ENCODE measurements at regions not wholly inside any gene's neighbourhood (a gene's known extent, or its start where the extent isn't known, plus 50 kb on each side); places are given as distances from the start of the nearest gene placed in this dataset.

DNA sequence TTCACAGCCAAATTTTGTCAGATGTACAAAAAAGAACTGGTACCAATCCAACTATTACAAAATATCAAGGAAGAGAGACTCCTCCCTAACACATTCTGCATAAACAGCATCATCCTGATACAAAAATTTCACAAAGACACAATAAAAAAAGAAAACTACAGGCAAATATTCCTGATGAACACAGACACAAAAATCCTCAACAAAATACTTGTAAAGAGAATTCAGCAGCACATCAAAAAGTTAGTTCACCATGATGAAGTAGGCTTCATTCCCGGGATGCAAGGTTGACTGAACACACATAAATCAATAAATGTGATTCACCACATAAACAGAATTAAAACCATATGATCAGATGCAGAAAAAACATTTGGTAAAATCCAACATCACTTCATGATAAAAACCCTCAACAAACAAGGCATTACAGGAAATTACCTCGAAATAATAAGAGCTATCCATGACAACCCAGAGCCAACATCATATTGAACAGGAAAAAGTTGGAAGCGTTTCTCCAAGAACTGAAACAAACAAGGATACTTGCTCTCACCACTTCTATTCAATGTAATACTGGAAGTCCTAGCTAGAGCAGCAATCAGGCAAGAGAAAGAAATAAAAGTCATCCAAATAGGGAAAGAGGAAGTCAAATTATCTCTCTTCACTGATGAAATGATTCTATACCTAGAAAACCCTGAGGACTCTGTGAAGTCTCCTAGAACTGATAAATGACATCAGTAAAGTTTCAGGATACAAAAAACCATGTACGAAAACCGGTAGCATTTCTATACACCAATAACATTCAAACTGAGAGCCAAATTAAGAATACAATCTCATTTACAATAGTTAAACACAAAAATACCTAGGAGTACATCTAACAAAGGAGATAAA is 223.1 kb downstream of the REEP3 start:
- DNase-seq (ENCODE audit: low read depth), result no peak

DNA sequence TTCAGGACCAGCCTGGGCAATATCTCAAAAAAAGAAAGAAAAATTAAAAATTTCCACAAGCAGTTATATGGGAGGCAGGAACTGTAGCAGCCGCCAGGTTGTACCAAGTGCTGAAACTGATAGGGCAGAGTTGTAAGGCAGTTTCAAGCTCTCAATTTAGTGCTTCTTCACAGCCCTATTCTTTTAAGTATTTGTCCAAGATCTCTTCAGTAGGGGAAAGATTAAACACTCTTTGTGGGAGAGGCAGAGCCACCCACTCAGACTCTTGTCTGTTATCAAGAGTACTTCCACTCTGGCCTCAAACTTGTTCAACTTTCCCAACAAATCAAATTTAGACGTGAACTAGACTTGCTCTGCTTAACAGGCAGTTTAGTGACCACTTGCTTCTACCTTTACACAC is 228.7 kb downstream of the REEP3 start:
- DNase-seq (ENCODE audit: low read depth), result no peak

DNA sequence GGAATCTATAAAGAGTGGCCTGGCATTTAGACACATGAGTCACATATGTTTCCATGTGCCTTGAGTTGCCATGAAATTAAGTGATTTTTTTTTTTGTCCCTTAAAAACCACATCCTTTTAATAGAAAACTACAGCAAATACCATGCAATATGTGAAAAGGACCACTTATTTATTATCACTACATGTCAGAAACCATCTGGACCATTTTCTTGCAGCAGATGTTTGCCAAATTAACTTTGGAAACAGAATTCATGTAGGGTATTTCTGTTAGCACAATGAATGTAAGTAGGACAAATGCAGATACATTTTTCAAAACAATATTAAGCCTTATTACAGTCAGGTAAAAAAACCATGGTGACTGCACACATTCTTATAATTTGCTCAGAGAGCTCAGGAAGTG is 230.6 kb downstream of the REEP3 start:
- no peak for DNase-seq (ENCODE audit: low read depth)

DNA sequence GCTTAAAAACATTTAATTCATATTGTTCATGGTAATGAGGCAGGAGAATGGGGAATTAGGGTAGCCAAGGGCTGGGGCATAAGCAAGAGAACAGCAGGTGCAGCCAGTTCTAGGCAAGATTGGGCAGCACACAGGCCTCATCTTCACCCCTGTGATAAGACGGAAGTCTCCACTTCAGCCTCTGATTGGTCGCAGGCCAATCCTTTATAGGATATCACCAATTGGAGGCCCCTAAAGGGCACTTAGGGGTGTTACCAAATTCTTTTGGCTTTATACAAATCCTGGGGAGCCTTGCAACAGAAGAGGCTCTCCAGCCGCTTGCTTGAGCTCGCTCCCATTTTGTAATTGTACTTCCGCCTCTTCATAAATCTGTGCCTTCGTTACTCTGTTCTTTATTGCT is 231.1 kb downstream of the REEP3 start:
- DNase-seq (ENCODE audit: low read depth), result no peak

- no peak for DNase-seq (ENCODE audit: low read depth)
These were observed 232.6 kb downstream of the REEP3 start for GRCh38 chr10:63753808-63754207.

DNA sequence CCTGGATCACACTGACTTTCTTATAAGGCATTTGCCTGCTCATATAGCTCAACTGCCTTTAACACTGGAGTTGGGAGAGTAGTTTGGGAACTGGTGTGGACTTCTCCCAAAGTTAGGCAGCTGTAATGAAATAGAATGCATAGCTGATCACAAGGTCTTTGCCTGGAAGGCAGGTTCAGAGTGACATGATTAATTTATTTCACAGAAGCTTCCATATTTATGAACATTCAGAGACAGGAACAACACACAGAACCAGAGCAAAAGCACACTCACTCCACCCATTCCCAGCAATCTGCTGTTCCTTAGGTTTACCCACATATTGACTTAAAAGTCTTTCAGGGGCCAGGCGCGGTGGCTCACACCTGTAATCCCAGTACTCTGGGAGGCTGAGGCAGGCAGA is 234.2 kb downstream of the REEP3 start:
- DNase-seq (ENCODE audit: low read depth), result no peak

DNA sequence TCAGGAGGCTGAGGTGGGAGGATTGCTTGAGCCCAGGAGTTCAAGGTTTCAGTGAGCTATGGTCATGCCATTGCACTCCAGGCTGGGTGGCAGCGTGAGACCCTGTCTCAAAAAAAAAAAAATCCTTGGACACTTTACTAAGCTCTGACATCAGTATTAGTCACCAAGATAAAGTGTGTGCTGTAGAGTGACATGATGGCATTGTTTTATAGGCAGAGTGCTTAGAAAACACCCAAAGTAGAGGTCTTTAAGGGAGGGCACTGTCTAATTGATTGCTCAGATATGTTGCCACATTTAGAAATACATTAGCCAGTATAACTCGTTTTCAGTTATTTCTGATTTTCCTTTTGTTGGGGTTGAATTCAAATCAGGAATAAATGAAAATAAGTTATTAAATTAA is 235.9 kb downstream of the REEP3 start:
- DNase-seq (ENCODE audit: low read depth), result no peak

- DNase-seq (ENCODE audit: low read depth), result no peak
These were observed 236.9 kb downstream of the REEP3 start for GRCh38 chr10:63758080-63758479.

GRCh38 chr10:63759335-63759734 is 238.1 kb downstream of the REEP3 start:
- no peak for DNase-seq (ENCODE audit: low read depth)

GRCh38 chr10:63760034-63760707 is 239.0 kb downstream of the REEP3 start:
- DNase-seq (ENCODE audit: low read depth), result no peak

- DNase-seq (ENCODE audit: low read depth), result no peak
These were observed 239.5 kb downstream of the REEP3 start for GRCh38 chr10:63760708-63761047.

DNA sequence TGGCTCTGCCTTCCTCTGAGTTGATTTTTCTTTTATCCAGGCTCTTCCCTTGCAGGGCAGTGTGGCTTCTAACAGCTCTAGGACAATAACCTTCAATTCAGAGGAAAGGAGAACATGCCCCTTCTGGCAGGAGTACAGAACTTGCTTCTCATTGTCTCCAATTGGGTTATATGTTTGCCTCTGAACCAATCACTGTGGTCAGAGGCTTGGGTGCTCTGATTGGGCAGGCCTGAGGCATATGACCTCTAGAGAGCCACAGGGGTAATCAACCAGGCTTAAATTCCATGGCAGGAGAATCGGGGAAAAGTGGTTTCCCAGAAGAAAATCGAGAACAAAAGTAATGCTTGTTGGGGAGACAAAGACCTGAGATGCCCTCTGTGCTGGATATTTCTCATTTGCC is 240.0 kb downstream of the REEP3 start:
- no peak for DNase-seq (ENCODE audit: low read depth)

GRCh38 chr10:63763744-63764143 is 242.5 kb downstream of the REEP3 start:
- DNase-seq (ENCODE audit: low read depth), result no peak

DNA sequence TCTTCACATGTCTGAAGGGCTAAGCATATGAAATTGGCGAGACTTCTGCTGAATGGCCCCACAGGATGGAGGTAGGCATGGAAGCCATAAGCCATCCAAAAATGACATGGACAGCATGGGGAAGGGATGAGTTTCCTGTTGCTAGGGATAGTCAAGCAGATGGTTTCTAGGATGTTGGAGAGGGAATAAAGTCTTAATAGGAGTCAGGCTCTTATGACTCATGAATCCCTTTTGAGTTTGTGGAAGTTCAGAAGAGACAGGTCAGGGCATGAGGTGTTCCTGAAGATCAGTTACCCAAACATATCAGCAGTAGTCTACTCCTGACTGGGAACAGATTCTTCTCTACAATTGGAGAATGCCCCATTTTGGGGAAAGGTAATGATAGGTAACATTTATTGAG is 243.9 kb downstream of the REEP3 start:
- DNase-seq (ENCODE audit: low read depth), result no peak

GRCh38 chr10:63766745-63767137 is 245.5 kb downstream of the REEP3 start:
- no peak for DNase-seq (ENCODE audit: low read depth)

GRCh38 chr10:63767138-63767801 is 246.1 kb downstream of the REEP3 start:
- DNase-seq (ENCODE audit: low read depth), result no peak

DNA sequence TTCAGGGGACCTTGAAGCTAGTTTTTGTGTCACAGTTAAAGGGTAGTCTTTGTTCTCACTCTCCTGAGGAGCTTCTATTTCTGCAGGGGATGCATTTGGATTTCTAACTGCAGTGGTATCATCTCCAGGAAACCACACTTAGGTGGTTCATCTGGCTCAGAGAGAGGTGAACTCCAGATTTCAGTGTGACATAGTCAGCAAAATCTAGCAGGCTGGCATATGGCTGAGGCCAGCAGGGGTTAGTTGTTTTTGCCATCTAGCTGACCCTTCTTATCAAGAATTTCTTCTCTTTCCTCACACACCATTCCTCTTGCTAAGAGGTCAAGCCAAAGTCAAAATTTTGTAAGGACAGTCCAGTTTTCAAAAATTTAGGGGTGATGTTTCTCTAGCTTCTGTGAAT is 248.2 kb downstream of the REEP3 start:
- no peak for DNase-seq (ENCODE audit: low read depth)

DNA sequence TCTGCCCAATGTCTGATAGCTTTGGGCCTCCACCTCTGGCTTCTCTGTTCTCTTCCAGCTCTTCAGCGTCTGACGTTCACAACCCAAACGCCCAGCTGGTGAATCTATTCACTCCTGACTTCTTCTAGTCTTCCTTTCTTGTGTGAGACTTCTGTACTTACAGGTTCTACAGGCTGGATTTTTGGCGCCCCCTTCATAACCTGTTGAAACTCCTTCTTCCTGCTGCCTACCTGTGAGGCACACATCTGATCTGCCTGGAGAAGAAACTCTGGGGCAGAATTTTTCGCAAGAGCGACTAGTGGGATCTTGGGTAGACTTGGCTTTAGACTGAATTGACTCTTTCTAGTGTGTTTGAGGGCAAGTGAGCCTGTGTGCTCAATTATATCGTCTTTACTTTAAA is 249.3 kb downstream of the REEP3 start:
- no peak for DNase-seq (ENCODE audit: low read depth)

DNA sequence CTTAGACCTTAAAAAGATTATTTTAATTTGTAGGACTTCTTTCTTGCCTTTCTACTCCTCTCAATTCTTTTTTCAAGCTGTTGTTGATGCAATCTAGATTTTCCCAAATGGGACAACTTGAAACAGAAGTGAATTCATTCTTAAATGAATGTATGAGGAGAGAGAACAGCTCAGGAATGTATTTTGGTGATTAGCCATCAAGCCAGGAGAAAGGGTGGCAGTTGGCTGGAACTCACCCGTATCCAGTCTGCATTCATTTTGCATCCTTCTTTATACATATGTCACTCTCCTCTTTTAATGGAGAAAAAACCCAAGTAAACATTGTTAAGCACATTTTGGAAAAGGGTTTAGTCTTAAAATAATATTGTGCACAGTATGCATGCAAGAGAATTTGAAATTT is 251.3 kb downstream of the REEP3 start:
- DNase-seq (ENCODE audit: low read depth), result no peak

DNA sequence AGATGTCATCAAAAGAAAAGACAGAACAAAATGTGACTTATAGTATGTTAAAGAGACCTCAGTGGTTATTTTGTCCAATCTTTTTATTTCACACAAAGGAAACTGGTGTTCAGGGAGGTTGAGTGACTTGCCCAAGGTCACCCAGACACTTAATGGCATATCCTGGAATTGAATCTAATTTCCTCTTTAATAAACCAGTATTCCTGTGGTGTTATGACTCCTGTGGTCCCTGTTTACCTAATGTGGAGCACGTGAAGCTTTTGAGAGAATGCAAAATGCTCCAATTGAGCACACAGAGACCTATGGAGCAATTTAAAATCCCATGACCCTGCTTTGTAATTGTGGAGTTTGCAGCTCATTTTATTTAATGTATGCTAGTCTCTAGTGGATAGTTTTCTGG is 251.9 kb downstream of the REEP3 start:
- DNase-seq (ENCODE audit: low read depth), result no peak

DNA sequence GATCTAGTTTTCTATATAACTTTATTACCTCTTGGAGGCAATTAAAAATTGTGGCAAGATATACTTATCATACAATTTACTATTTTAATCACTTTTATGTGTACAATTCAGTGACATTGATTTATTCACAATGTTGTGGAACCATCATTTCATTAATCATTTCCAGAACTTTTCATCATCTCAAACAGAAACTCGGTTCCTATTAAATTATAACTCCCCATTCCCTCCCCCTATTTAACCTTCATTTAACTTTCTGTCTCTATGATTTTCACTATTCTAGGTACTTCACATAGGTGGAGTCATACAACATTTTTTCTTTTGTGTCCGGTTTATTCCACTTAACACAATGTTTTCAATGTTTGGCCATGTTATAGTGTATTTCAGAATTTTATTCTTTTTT is 252.8 kb downstream of the REEP3 start:
- DNase-seq (ENCODE audit: low read depth), result no peak

- no peak for DNase-seq (ENCODE audit: low read depth)
These were observed 258.9 kb downstream of the REEP3 start for GRCh38 chr10:63780101-63780500.

GRCh38 chr10:63781226-63781625 is 260.0 kb downstream of the REEP3 start:
- DNase-seq (ENCODE audit: low read depth), result no peak
